Activated CD4-positive, alpha-beta memory T cell treated with anti-CD3 and anti-CD28 coated beads, Interleukin-2, amount 10 ng/mL, durations not matched to agents 7 days and 5 days (primary cell): ENCODE measurements at regions not wholly inside any gene's neighbourhood (a gene's known extent, or its start where the extent isn't known, plus 50 kb on each side); places are given as distances from the start of the nearest gene placed in this dataset.

Source experiments
- CTCF ChIA-PET: fragments of 350-600 bp; sonication (Branson Sonifier 250); formaldehyde crosslinking; loops from one replicate; lab custom pipeline; 2021; ENCODE audit warnings: antibody characterized with exemption, inconsistent platforms; lab: Charles Lee
- POLR2A ChIA-PET: fragments of 350-600 bp; sonication (Branson Sonifier 250); formaldehyde crosslinking; loops from one replicate; lab custom pipeline; 2021; ENCODE audit warnings: antibody characterized with exemption; lab: Charles Lee
- DNase-seq: peaks from one replicate; pipeline ENCODE4 v3.0.0-alpha.2; 2020
- H3K27ac Mint-ChIP-seq: one replicate; pipeline ENCODE4 v1.8.0; 2021; ENCODE audit warnings: mild to moderate bottlenecking, mixed read lengths
- H3K27me3 Mint-ChIP-seq: one replicate; pipeline ENCODE4 v1.8.0; 2021; ENCODE audit warnings: mixed read lengths
- H3K36me3 Mint-ChIP-seq: one replicate; pipeline ENCODE4 v1.8.0; 2021; ENCODE audit warnings: low read depth, mixed read lengths
- H3K4me1 Mint-ChIP-seq: one replicate; pipeline ENCODE4 v1.8.0; 2021; ENCODE audit warnings: mixed read lengths
- H3K4me3 Mint-ChIP-seq: one replicate; pipeline ENCODE4 v1.8.0; 2021; ENCODE audit warnings: mild to moderate bottlenecking, mixed read lengths
- H3K9me3 Mint-ChIP-seq: one replicate; pipeline ENCODE4 v1.8.0; 2021; ENCODE audit warnings: mixed read lengths

- ChIA-PET CTCF (no interaction called here), POLR2A (no interaction called here)
- H3K9me3 Mint-ChIP-seq = peaks cover 2% of the 10 kb centered on the region
- DNase-seq = no peak
- no peaks in the 10 kb centered on the region for H3K27me3 Mint-ChIP-seq
- H3K4me3 Mint-ChIP-seq = no peak overlapping the region
- no peaks in the 10 kb centered on the region for H3K36me3 Mint-ChIP-seq
- H3K27ac Mint-ChIP-seq = no peak overlapping the region
- H3K4me1 Mint-ChIP-seq = no peaks in the 10 kb centered on the region
These were observed 394.5 kb downstream of the RERGL start for GRCh38 chr12:17695495-17695894.

DNA sequence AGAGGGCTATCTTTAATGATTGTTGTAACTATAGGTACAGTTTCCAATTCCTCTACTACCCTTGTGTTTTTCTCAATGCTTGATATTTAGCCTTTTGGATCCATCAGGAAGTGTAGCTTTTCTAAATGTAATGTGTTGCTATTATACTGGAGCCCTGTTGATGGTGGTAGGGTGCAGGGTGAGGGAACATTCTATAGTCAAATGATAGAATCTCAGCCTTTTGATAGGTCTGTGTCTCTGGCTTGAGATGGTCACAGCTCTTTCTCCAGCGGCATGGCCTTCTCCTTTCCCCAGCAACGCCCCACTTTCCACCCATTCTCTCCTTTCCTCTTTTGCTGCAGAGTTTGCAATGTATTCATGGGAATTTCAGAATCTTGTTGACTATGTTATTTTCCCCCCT, 398.6 kb downstream of the RERGL start:
- Mint-ChIP-seq H3K4me1 (no peaks in the 10 kb centered on the region), H3K9me3 (peaks cover 11% of the 10 kb centered on the region), H3K27me3 (no peaks in the 10 kb centered on the region), H3K27ac (no peak overlapping the region), H3K36me3 (no peaks in the 10 kb centered on the region), H3K4me3 (no peak overlapping the region)
- CTCF ChIA-PET = no interaction called here
- no peak for DNase-seq
- POLR2A ChIA-PET = no interaction called here

GRCh38 chr12:17680220-17680619, 409.8 kb downstream of the RERGL start:
- Mint-ChIP-seq H3K4me1 (no peaks in the 10 kb centered on the region), H3K36me3 (no peaks in the 10 kb centered on the region), H3K9me3 (peaks cover 3% of the 10 kb centered on the region), H3K4me3 (no peak overlapping the region), H3K27me3 (no peaks in the 10 kb centered on the region), H3K27ac (no peak overlapping the region)
- no peak for DNase-seq
- ChIA-PET CTCF (no interaction called here), POLR2A (no interaction called here)

- no peak overlapping the region for H3K27ac Mint-ChIP-seq
- ChIA-PET POLR2A (no interaction called here), CTCF (no interaction called here)
- DNase-seq = no peak
- no peaks in the 10 kb centered on the region for H3K36me3 Mint-ChIP-seq
- H3K9me3 Mint-ChIP-seq = peaks cover 11% of the 10 kb centered on the region
- H3K4me1 Mint-ChIP-seq = no peaks in the 10 kb centered on the region
- H3K4me3 Mint-ChIP-seq = no peak overlapping the region
- H3K27me3 Mint-ChIP-seq = no peaks in the 10 kb centered on the region
These were observed 423.2 kb downstream of the RERGL start for GRCh38 chr12:17666641-17667324.

DNA sequence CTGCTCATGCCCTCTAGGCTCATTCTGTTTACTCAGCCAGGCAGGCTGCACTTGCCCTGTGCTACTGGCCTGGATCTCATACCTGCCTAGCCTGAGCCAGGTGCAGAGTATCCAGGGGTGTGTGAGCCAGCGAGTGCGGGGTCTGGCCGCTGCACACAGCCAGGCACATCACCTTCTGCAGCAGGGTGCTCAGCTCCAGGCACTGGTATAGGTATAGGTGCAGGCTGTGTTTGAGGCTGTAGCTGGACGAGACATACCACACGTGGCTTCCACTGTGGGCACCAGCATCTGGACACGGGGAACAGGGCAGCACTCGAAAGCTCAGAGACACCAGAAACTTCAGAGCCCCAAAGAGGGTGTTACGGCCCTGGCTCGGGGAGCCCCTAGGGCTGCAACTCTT, 424.2 kb downstream of the RERGL start:
- no peak for DNase-seq
- Mint-ChIP-seq H3K36me3 (no peaks in the 10 kb centered on the region), H3K4me3 (no peak overlapping the region), H3K27ac (no peak overlapping the region), H3K27me3 (no peaks in the 10 kb centered on the region), H3K4me1 (no peaks in the 10 kb centered on the region), H3K9me3 (peaks cover 11% of the 10 kb centered on the region)
- POLR2A ChIA-PET = no interaction called here
- CTCF ChIA-PET = no interaction called here

DNA sequence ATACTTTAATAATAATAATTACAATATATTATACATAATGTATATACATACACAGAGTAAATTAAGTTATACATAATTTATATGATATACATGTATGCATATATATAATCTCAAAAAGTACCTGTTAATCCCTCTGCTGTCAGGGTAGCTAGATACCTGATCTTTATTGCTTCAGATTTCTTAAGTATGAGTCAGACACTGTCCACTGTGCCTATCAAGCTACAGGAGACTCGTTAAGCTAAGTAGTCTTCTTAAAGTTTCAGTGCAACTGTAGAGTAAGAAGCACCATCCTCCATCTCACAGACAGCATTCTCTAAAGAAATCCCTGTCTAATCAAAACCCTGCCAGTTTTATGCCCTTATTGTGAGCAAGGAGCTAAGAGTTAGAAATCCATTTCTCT, 428.7 kb downstream of the RERGL start:
- ChIA-PET CTCF (interaction anchor here (0.6 kb wide), 1 partner anchor 277 kb away, joined by 3 read pairs; no protein-coding TSS in a partner anchor), POLR2A (no interaction called here)
- no peak overlapping the region for H3K4me3 Mint-ChIP-seq
- H3K27ac Mint-ChIP-seq = no peak overlapping the region
- H3K27me3 Mint-ChIP-seq = no peaks in the 10 kb centered on the region
- H3K9me3 Mint-ChIP-seq = peaks cover 6% of the 10 kb centered on the region
- H3K4me1 Mint-ChIP-seq = no peaks in the 10 kb centered on the region
- H3K36me3 Mint-ChIP-seq = no peaks in the 10 kb centered on the region
- no peak for DNase-seq

- ChIA-PET POLR2A (no interaction called here), CTCF (no interaction called here)
- no peak for DNase-seq
- no peaks in the 10 kb centered on the region for H3K27me3 Mint-ChIP-seq
- H3K36me3 Mint-ChIP-seq = no peaks in the 10 kb centered on the region
- H3K9me3 Mint-ChIP-seq = peaks cover 2% of the 10 kb centered on the region
- no peak overlapping the region for H3K4me3 Mint-ChIP-seq
- no peak overlapping the region for H3K27ac Mint-ChIP-seq
- H3K4me1 Mint-ChIP-seq = no peaks in the 10 kb centered on the region
These were observed 437.6 kb downstream of the RERGL start for GRCh38 chr12:17652436-17652835.

DNA sequence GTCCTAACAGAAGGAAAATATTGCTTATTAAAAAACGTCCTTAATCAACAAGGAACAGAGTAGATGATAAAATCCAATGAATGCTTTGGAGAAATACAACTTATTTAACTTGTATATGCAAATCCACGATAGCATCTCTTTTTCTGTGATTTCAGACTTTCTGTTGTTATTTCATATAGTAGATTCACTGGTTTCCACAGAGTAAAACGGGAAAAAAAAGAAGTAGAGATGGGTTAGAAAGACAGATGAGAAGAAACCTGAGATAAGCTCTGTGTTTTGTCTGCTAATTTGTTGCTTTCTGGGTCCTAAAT, 447.7 kb downstream of the RERGL start:
- Mint-ChIP-seq H3K36me3 (no peaks in the 10 kb centered on the region), H3K27ac (no peak overlapping the region), H3K27me3 (no peaks in the 10 kb centered on the region), H3K4me3 (no peak overlapping the region), H3K4me1 (no peaks in the 10 kb centered on the region), H3K9me3 (no peaks in the 10 kb centered on the region)
- DNase-seq = no peak
- POLR2A ChIA-PET = no interaction called here
- CTCF ChIA-PET = interaction anchor here (0.6 to 1.3 kb wide), 2 partner anchors 57 to 632 kb away, joined by 3 to 4 read pairs; no protein-coding TSS in a partner anchor

- no peaks in the 10 kb centered on the region for H3K4me1 Mint-ChIP-seq
- CTCF ChIA-PET = no interaction called here
These were observed 449.4 kb downstream of the RERGL start for GRCh38 chr12:17640615-17641014.

DNA sequence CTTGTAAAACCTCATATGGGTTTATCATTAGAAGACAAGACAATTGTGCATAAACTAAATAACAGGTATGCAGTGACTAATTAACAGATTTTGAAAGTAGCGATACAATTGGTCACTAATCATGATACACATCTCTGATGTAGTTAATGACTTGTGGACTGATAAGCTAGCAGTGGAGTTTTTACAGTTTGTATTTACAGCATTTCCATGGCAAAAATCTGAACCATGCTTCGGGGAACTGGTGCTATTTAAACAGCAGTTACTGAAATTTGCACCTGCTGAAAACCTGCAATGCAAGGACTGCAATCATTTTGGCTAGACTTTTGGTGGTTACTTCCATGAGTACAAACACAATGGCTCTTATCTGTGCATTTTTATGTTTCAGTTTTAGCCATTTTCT, 471.2 kb downstream of the RERGL start:
- POLR2A ChIA-PET = no interaction called here
- Mint-ChIP-seq H3K27ac (no peak overlapping the region), H3K9me3 (peaks cover 7% of the 10 kb centered on the region)

More at GRCh38 chr12:17640615-17641014, 449.4 kb downstream of the RERGL start:
- Mint-ChIP-seq H3K36me3 (no peaks in the 10 kb centered on the region), H3K9me3 (no peaks in the 10 kb centered on the region), H3K4me3 (no peak overlapping the region), H3K27ac (no peak overlapping the region), H3K27me3 (no peaks in the 10 kb centered on the region)
- POLR2A ChIA-PET = no interaction called here
- no peak for DNase-seq

DNA sequence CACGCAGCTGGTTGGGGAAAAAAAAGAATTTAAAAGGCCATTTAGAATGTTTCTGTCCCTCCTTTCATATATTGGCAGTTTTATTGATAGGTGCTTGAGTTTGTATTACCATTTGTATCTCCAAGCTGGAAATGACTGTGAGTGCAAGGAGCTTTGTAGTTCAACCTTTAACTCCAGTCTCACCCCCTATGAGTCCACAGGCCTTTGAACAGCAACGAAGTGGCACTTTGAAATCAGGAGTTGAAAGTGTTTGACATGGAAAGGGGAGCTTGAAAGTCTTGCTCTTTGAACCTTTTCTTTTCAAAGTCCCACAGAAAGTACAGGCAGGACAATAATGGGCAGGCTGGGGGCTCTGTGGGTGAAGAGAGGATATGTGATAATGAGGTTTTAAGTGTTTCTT, 480.3 kb downstream of the RERGL start:
- ChIA-PET CTCF (no interaction called here), POLR2A (no interaction called here)
- H3K4me1 Mint-ChIP-seq = no peaks in the 10 kb centered on the region
- H3K27ac Mint-ChIP-seq = no peak overlapping the region
- H3K36me3 Mint-ChIP-seq = no peaks in the 10 kb centered on the region
- no peak overlapping the region for H3K4me3 Mint-ChIP-seq
- DNase-seq = no peak
- H3K27me3 Mint-ChIP-seq = no peaks in the 10 kb centered on the region
- H3K9me3 Mint-ChIP-seq = peaks cover 2% of the 10 kb centered on the region

More for the DNA sequence above, 471.2 kb downstream of the RERGL start:
- DNase-seq = no peak
- CTCF ChIA-PET = no interaction called here
- Mint-ChIP-seq H3K4me3 (no peak overlapping the region), H3K36me3 (no peaks in the 10 kb centered on the region), H3K27me3 (no peaks in the 10 kb centered on the region), H3K4me1 (no peaks in the 10 kb centered on the region)

DNA sequence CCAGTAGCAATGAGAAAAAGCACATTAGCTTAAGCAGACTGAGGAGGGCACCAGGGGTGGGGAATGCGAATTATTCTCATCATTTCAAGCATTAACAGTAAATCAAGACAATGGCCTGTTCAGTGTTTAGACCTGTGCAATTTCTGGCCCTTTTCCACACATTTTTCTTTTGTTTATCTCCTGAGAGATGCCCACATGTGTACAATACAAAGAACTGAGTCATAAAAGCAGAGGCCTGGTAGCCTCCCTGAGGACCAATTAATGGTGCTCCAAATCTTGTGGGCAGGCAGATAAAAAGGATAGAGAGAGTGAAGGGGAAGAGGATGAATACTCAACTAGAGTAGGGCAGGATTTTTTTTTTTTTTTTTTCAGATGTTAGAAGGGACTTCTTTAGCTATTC, 480.8 kb downstream of the RERGL start:
- no peaks in the 10 kb centered on the region for H3K27me3 Mint-ChIP-seq

GRCh38 chr12:17595111-17595510, 494.9 kb downstream of the RERGL start:
- H3K9me3 Mint-ChIP-seq = peaks cover 3% of the 10 kb centered on the region
- no peaks in the 10 kb centered on the region for H3K36me3 Mint-ChIP-seq
- no peak for DNase-seq
- no peak overlapping the region for H3K27ac Mint-ChIP-seq
- H3K4me3 Mint-ChIP-seq = no peak overlapping the region
- no peaks in the 10 kb centered on the region for H3K27me3 Mint-ChIP-seq
- ChIA-PET CTCF (no interaction called here), POLR2A (no interaction called here)
- no peaks in the 10 kb centered on the region for H3K4me1 Mint-ChIP-seq

More for the DNA sequence above, 480.8 kb downstream of the RERGL start:
- H3K27ac Mint-ChIP-seq = no peak overlapping the region
- H3K4me3 Mint-ChIP-seq = no peak overlapping the region
- ChIA-PET POLR2A (no interaction called here), CTCF (no interaction called here)
- H3K9me3 Mint-ChIP-seq = peaks cover 2% of the 10 kb centered on the region
- no peaks in the 10 kb centered on the region for H3K36me3 Mint-ChIP-seq
- H3K4me1 Mint-ChIP-seq = no peaks in the 10 kb centered on the region
- no peak for DNase-seq

GRCh38 chr12:17593715-17594406, 496.1 kb downstream of the RERGL start:
- Mint-ChIP-seq H3K4me3 (no peak overlapping the region), H3K36me3 (no peaks in the 10 kb centered on the region), H3K27ac (no peak overlapping the region), H3K27me3 (no peaks in the 10 kb centered on the region), H3K4me1 (no peaks in the 10 kb centered on the region), H3K9me3 (peaks cover 3% of the 10 kb centered on the region)
- ChIA-PET POLR2A (no interaction called here), CTCF (no interaction called here)
- no peak for DNase-seq
